SK-N-SH (cell line): ENCODE measurements at regions not wholly inside any gene's neighbourhood (a gene's known extent, or its start where the extent isn't known, plus 50 kb on each side); places are given as distances from the start of the nearest gene placed in this dataset.

Source experiments
- CTCF ChIA-PET: fragments of 300-600, 350-600 bp; formaldehyde crosslinking; extraction: SDS; loops from one replicate; lab custom pipeline; 2021; lab: Yijun Ruan, JAX
- POLR2A ChIA-PET: fragments of 350-600 bp; sonication (Branson Sonifier 250); formaldehyde crosslinking; extraction: SDS; loops from one replicate; lab custom pipeline; 2020; ENCODE audit warnings: antibody characterized with exemption, inconsistent platforms; lab: Yijun Ruan, JAX
- DNase-seq: peaks from one replicate; pipeline ENCODE4 v3.0.0; 2012
- H2AFZ ChIP-seq: fragments of 200-600 bp; sonication (generic); 2 replicates; pipeline ENCODE4 v1.8.1; 2016; ENCODE audit warnings: antibody characterized with exemption, mild to moderate bottlenecking, low read depth
- H3F3A ChIP-seq: fragments of 200-600 bp; sonication (generic); replicated peaks from 2 replicates; pipeline ENCODE3; 2016; ENCODE audit warnings: antibody characterized with exemption, mild to moderate bottlenecking; ENCODE audit not compliant: insufficient read depth
- H3K27ac ChIP-seq, 2 experiments: fragments of 200-500 bp in 1 of 2; fragments of 200-600 bp in 1 of 2; sonication (Bioruptor generic) in 1 of 2; sonication (generic), shearing (Covaris generic) in 1 of 2; 2 replicates each; pipeline versions ENCODE4 v1.5.1 to v1.6.1; 2014 to 2016; ENCODE audit warnings: low read depth in 2 of 2, inconsistent platforms in 1 of 2, low read length in 1 of 2, mild to moderate bottlenecking in 1 of 2, mixed read lengths in 1 of 2
- H3K27me3 ChIP-seq: fragments of 200-600 bp; sonication (generic), shearing (Covaris generic); 2 replicates; pipeline ENCODE4 v1.6.1; 2016; ENCODE audit warnings: mixed run types; ENCODE audit not compliant: insufficient read depth
- H3K36me3 ChIP-seq, 2 experiments: fragments of 200-500 bp in 1 of 2; fragments of 200-600 bp in 1 of 2; sonication (Bioruptor generic) in 1 of 2; sonication (generic) in 1 of 2; replicated peaks in 1 of 2; 2 replicates each; pipeline versions ENCODE3 to v1.5.1; 2014 to 2016; ENCODE audit warnings: low read length in 1 of 2, mild to moderate bottlenecking in 1 of 2; ENCODE audit not compliant: insufficient read depth in 2 of 2, control insufficient read depth in 1 of 2
- H3K4me1 ChIP-seq, 2 experiments: fragments of 200-500 bp in 1 of 2; fragments of 200-600 bp in 1 of 2; sonication (Bioruptor generic) in 1 of 2; sonication (generic), shearing (Covaris generic) in 1 of 2; 2 replicates each; pipeline versions ENCODE4 v1.5.1 to v1.6.1; 2014 to 2016; ENCODE audit warnings: low read depth in 1 of 2, low read length in 1 of 2, mixed run types in 1 of 2; ENCODE audit not compliant: insufficient read depth in 2 of 2, control insufficient read depth in 1 of 2
- H3K4me2 ChIP-seq: fragments of 200-600 bp; sonication (generic), shearing (Covaris generic); 2 replicates; pipeline ENCODE4 v1.6.1; 2017; ENCODE audit warnings: mixed run types
- H3K4me3 ChIP-seq, 2 experiments: fragments of 200-500 bp in 1 of 2; fragments of 200-600 bp in 1 of 2; sonication (Bioruptor generic) in 1 of 2; sonication (generic), shearing (Covaris generic) in 1 of 2; 2 replicates each; pipeline versions ENCODE4 v1.5.1 to v1.8.1; 2014 to 2016; ENCODE audit warnings: low read depth in 2 of 2, inconsistent platforms in 1 of 2, low read length in 1 of 2, mild to moderate bottlenecking in 1 of 2, mixed read lengths in 1 of 2, moderate library complexity in 1 of 2
- H3K79me2 ChIP-seq: fragments of 200-600 bp; sonication (generic); 2 replicates; pipeline ENCODE4 v1.8.1; 2017; ENCODE audit warnings: mild to moderate bottlenecking; ENCODE audit not compliant: insufficient read depth
- H3K9ac ChIP-seq: fragments of 200-600 bp; sonication (generic); 2 replicates; pipeline ENCODE4 v1.6.1; 2017; ENCODE audit warnings: mixed run types
- H3K9me2 ChIP-seq: fragments of 200-600 bp; sonication (generic); 2 replicates; pipeline ENCODE4 v1.6.1; 2017; ENCODE audit warnings: mixed run types
- H3K9me3 ChIP-seq: fragments of 200-600 bp; sonication (generic); 2 replicates; pipeline ENCODE4 v1.6.1; 2017; ENCODE audit warnings: mixed run types, mild to moderate bottlenecking, moderate library complexity
- H4K20me1 ChIP-seq: fragments of 200-600 bp; sonication (generic); 2 replicates; pipeline ENCODE4 v1.6.1; 2017; ENCODE audit warnings: mild to moderate bottlenecking, mixed run types; ENCODE audit not compliant: insufficient read depth
- CHD2 ChIP-seq: fragments of 150-350 bp; IDR thresholded peaks from 2 replicates; pipeline ENCODE4 v1.6.1; 2018; ENCODE audit warnings: low read length; ENCODE audit not compliant: partially characterized antibody
- EP300 ChIP-seq, 2 experiments: IDR thresholded peaks; 2 replicates each; pipeline versions ENCODE4 v1.4.0 to v1.6.1; 2012; ENCODE audit warnings: borderline replicate concordance in 1 of 2, low read depth in 1 of 2, low read length in 1 of 2
- EZH2phosphoT487 ChIP-seq: fragments of 200-600 bp; sonication (generic); IDR thresholded peaks from 2 replicates; pipeline ENCODE4 v1.6.1; 2017; ENCODE audit warnings: low read depth, mixed run types, mild to moderate bottlenecking, antibody characterized with exemption, moderate library complexity, borderline replicate concordance
- FOSL2 ChIP-seq: IDR thresholded peaks from 2 replicates; pipeline ENCODE4 v1.4.0; 2012; ENCODE audit warnings: low read depth, mild to moderate bottlenecking, moderate library complexity, borderline replicate concordance
- GATA2 ChIP-seq: sonication (generic); formaldehyde crosslinking; IDR thresholded peaks from 2 replicates; pipeline ENCODE4 v1.5.0; 2020; ENCODE audit warnings: mild to moderate bottlenecking, missing genetic modification reagents
- JUND ChIP-seq: IDR thresholded peaks from 2 replicates; pipeline ENCODE4 v1.4.0; 2012
- MXI1 ChIP-seq: IDR thresholded peaks from 2 replicates; pipeline ENCODE4 v1.6.1; 2012; ENCODE audit warnings: mild to moderate bottlenecking, low read depth, low read length, improper control_type of control experiment
- NFIC ChIP-seq: IDR thresholded peaks from 2 replicates; pipeline ENCODE4 v1.4.0; 2012; ENCODE audit warnings: borderline replicate concordance
- POLR2AphosphoS5 ChIP-seq: IDR thresholded peaks from 2 replicates; pipeline ENCODE4 v1.6.1; 2012; ENCODE audit warnings: low read depth, low read length
- RCOR1 ChIP-seq: fragments of 150-350 bp; IDR thresholded peaks from 2 replicates; pipeline ENCODE4 v1.6.1; 2017; ENCODE audit warnings: antibody characterized with exemption, low read length
- SMC3 ChIP-seq: IDR thresholded peaks from 2 replicates; pipeline ENCODE4 v1.6.1; 2012; ENCODE audit warnings: low read depth, low read length, improper control_type of control experiment
- TAF1 ChIP-seq: IDR thresholded peaks from 2 replicates; pipeline ENCODE4 v1.6.1; 2012; ENCODE audit warnings: low read depth, mild to moderate bottlenecking, low read length, moderate library complexity, borderline replicate concordance
- TEAD4 ChIP-seq: IDR thresholded peaks from 2 replicates; pipeline ENCODE4 v1.4.0; 2012; ENCODE audit warnings: mild to moderate bottlenecking, borderline replicate concordance; ENCODE audit not compliant: insufficient read depth
- WGBS: methylation state at CpG from one replicate; pipeline ENCODE4 v1.1.6; 2017; ENCODE audit warnings: low lambda C conversion rate; 5-methylcytosine and 5-hydroxymethylcytosine counted together
- TF ChIP-seq, protein P1 (sequence below): IDR thresholded peaks from 2 replicates; pipeline ENCODE4 v1.4.0; 2012; ENCODE audit warnings: low read depth, borderline replicate concordance
- TF ChIP-seq, protein P2 (sequence below): fragments of 200-600 bp; sonication (generic); IDR thresholded peaks from 2 replicates; pipeline ENCODE4 v1.6.1; 2017; ENCODE audit warnings: antibody characterized with exemption, mild to moderate bottlenecking, moderate library complexity
- TF ChIP-seq, protein P3 (sequence below): fragments of 150-350 bp; IDR thresholded peaks from 2 replicates; pipeline ENCODE4 v1.6.1; 2017; ENCODE audit warnings: antibody characterized with exemption, low read length, low read depth, borderline replicate concordance
- TF ChIP-seq, protein P4 (sequence below): IDR thresholded peaks from 2 replicates; pipeline ENCODE4 v1.4.0; 2012; ENCODE audit warnings: low read depth
- TF ChIP-seq, protein P5 (sequence below): IDR thresholded peaks from 2 replicates; pipeline ENCODE4 v1.6.1; 2012; ENCODE audit warnings: mild to moderate bottlenecking, low read depth, low read length, moderate library complexity

DNA sequence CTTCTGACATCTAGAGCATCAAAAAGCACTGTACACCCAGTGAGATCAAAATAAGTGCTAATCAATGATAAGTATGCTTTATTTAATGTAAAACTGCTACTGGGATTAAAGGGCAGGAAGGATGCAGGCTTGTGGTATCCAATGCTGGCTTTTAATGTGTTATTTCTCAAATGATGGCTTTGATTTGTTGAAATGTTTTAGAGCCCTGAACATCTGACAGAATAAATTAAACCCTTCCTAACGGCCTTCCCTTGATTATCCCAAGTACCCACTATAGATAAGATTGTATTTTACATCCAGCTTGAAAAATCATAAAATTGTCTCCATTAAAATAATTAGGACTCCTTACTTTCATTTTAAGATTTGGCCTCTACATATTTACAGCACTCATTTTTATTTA lies 382.9 kb downstream of the HNRNPD start:
- Histone ChIP-seq H3K9ac (no peak overlapping the region), H3K79me2 (no peaks in the 10 kb centered on the region), H2AFZ (no peak overlapping the region)

DNA sequence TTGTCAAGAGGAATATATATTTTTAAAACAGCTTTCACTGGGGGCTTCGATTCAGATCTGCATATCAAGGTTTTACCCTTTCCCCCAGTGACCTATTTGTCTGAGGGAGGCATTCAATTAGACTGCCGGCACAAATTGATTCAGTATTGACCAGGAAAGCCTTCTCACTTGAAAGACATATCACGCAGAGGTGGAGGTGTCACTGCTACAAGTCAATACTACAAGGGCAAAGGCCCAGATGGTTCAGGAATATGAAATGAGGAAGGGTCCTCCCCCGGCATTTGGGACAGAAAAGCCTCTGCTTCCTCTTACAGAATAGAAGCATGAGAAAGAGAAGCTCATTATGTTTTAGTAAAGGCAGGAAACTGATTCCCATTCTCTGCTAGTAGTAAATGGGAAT lies 383.6 kb downstream of the HNRNPD start:
- no peak for DNase-seq
- H3K4me2 ChIP-seq: no peak overlapping the region
- no peaks in the 10 kb centered on the region for H4K20me1 ChIP-seq
- H3K36me3 ChIP-seq: no peaks in the 10 kb centered on the region
- no peaks in the 10 kb centered on the region for H3K79me2 ChIP-seq
- 0% methylated on average over 4 of the region's 4 CpGs for WGBS
- no peaks in the 10 kb centered on the region for H3K27me3 ChIP-seq
- no peak overlapping the region for H3K4me3 ChIP-seq
- H3F3A ChIP-seq: no peaks in the 10 kb centered on the region
- H3K9me3 ChIP-seq: no peaks in the 10 kb centered on the region
- no peaks in the 10 kb centered on the region for H3K4me1 ChIP-seq
- ChIA-PET POLR2A (no interaction called here), CTCF (no interaction called here)
- H3K9me2 ChIP-seq: no peaks in the 10 kb centered on the region
- H3K27ac ChIP-seq: no peak overlapping the region
- no peak overlapping the region for H2AFZ ChIP-seq
- H3K9ac ChIP-seq: no peak overlapping the region
- TF ChIP-seq EP300 (IDR thresholded peaks at IDR 0.05; ENCODE audit: borderline replicate concordance in 1 of 2, low read depth in 1 of 2, low read length in 1 of 2) (no peak), SMC3 (no peak), TAF1 (no peak), NFIC (no peak), EZH2phosphoT487 (no peak), TEAD4 (no peak), GATA2 (CRISPR knock-in tag) (no peak), FOSL2 (no peak), MXI1 (no peak), RCOR1 (no peak), POLR2AphosphoS5 (no peak), JUND (no peak), CHD2 (no peak)
- TF ChIP-seq, protein P1, sequence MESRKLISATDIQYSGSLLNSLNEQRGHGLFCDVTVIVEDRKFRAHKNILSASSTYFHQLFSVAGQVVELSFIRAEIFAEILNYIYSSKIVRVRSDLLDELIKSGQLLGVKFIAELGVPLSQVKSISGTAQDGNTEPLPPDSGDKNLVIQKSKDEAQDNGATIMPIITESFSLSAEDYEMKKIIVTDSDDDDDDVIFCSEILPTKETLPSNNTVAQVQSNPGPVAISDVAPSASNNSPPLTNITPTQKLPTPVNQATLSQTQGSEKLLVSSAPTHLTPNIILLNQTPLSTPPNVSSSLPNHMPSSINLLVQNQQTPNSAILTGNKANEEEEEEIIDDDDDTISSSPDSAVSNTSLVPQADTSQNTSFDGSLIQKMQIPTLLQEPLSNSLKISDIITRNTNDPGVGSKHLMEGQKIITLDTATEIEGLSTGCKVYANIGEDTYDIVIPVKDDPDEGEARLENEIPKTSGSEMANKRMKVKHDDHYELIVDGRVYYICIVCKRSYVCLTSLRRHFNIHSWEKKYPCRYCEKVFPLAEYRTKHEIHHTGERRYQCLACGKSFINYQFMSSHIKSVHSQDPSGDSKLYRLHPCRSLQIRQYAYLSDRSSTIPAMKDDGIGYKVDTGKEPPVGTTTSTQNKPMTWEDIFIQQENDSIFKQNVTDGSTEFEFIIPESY: no peak
- TF ChIP-seq, protein P2, sequence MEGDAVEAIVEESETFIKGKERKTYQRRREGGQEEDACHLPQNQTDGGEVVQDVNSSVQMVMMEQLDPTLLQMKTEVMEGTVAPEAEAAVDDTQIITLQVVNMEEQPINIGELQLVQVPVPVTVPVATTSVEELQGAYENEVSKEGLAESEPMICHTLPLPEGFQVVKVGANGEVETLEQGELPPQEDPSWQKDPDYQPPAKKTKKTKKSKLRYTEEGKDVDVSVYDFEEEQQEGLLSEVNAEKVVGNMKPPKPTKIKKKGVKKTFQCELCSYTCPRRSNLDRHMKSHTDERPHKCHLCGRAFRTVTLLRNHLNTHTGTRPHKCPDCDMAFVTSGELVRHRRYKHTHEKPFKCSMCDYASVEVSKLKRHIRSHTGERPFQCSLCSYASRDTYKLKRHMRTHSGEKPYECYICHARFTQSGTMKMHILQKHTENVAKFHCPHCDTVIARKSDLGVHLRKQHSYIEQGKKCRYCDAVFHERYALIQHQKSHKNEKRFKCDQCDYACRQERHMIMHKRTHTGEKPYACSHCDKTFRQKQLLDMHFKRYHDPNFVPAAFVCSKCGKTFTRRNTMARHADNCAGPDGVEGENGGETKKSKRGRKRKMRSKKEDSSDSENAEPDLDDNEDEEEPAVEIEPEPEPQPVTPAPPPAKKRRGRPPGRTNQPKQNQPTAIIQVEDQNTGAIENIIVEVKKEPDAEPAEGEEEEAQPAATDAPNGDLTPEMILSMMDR: no peak
- TF ChIP-seq, protein P3, sequence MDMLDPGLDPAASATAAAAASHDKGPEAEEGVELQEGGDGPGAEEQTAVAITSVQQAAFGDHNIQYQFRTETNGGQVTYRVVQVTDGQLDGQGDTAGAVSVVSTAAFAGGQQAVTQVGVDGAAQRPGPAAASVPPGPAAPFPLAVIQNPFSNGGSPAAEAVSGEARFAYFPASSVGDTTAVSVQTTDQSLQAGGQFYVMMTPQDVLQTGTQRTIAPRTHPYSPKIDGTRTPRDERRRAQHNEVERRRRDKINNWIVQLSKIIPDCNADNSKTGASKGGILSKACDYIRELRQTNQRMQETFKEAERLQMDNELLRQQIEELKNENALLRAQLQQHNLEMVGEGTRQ: no peak
- TF ChIP-seq, protein P4, sequence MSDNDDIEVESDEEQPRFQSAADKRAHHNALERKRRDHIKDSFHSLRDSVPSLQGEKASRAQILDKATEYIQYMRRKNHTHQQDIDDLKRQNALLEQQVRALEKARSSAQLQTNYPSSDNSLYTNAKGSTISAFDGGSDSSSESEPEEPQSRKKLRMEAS: no peak

More for the DNA sequence above, 382.9 kb downstream of the HNRNPD start:
- Histone ChIP-seq H3K4me3 (no peak overlapping the region), H3F3A (no peaks in the 10 kb centered on the region)
- CTCF ChIA-PET: no interaction called here
- TF ChIP-seq, protein P5, sequence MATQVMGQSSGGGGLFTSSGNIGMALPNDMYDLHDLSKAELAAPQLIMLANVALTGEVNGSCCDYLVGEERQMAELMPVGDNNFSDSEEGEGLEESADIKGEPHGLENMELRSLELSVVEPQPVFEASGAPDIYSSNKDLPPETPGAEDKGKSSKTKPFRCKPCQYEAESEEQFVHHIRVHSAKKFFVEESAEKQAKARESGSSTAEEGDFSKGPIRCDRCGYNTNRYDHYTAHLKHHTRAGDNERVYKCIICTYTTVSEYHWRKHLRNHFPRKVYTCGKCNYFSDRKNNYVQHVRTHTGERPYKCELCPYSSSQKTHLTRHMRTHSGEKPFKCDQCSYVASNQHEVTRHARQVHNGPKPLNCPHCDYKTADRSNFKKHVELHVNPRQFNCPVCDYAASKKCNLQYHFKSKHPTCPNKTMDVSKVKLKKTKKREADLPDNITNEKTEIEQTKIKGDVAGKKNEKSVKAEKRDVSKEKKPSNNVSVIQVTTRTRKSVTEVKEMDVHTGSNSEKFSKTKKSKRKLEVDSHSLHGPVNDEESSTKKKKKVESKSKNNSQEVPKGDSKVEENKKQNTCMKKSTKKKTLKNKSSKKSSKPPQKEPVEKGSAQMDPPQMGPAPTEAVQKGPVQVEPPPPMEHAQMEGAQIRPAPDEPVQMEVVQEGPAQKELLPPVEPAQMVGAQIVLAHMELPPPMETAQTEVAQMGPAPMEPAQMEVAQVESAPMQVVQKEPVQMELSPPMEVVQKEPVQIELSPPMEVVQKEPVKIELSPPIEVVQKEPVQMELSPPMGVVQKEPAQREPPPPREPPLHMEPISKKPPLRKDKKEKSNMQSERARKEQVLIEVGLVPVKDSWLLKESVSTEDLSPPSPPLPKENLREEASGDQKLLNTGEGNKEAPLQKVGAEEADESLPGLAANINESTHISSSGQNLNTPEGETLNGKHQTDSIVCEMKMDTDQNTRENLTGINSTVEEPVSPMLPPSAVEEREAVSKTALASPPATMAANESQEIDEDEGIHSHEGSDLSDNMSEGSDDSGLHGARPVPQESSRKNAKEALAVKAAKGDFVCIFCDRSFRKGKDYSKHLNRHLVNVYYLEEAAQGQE: no peak
- TF ChIP-seq JUND: no peak
- TF ChIP-seq, all 33 proteins: peak for 0
- Histone ChIP-seq H3K4me2 (no peak overlapping the region), H3K27ac (no peak overlapping the region), H3K9me3 (no peaks in the 10 kb centered on the region), H3K4me1 (no peaks in the 10 kb centered on the region), H3K36me3 (no peaks in the 10 kb centered on the region), H3K27me3 (no peaks in the 10 kb centered on the region), H3K9me2 (no peaks in the 10 kb centered on the region), H4K20me1 (no peaks in the 10 kb centered on the region)
- POLR2A ChIA-PET: no interaction called here
- no peak for DNase-seq
- 0% methylated on average over 1 of the region's 1 CpG for WGBS
